Naive B cell (primary cell): ENCODE measurements at regions not wholly inside any gene's neighbourhood (a gene's known extent, or its start where the extent isn't known, plus 50 kb on each side); places are given as distances from the start of the nearest gene placed in this dataset.
"Not testable (repeated sequence)": the region's sequence is repeated elsewhere in the genome, so short reads cannot be mapped to it uniquely, and the experiment has no call there.

Experiments used
- ATAC-seq, 2 donors: fragments of 150-1000 bp; cut with Tn5 transposase; 2 replicates each; pipeline ENCODE4 v1.10.0; 2021; ENCODE audit warnings: low read depth in 2 of 2, mild to moderate bottlenecking in 2 of 2, moderate library complexity in 2 of 2
- DNase-seq: peaks from one replicate; pipeline ENCODE4 v3.0.0; 2022
- H3K27ac Mint-ChIP-seq, 6 donors: one replicate each; pipeline ENCODE4 v1.8.0; 2020 to 2022; ENCODE audit warnings: mild to moderate bottlenecking in 6 of 6, mixed read lengths in 6 of 6, moderate library complexity in 5 of 6, inconsistent platforms in 2 of 6
- H3K27me3 Mint-ChIP-seq, 3 donors: one replicate each; pipeline ENCODE4 v1.8.0; 2021 to 2022; ENCODE audit warnings: mixed read lengths in 3 of 3, mild to moderate bottlenecking in 1 of 3
- H3K36me3 Mint-ChIP-seq, 2 donors: one replicate each; pipeline ENCODE4 v1.8.0; 2020 to 2022; ENCODE audit warnings: mixed read lengths in 2 of 2, inconsistent platforms in 1 of 2, mild to moderate bottlenecking in 1 of 2
- H3K4me1 Mint-ChIP-seq, 3 donors: one replicate each; pipeline ENCODE4 v1.8.0; 2020 to 2022; ENCODE audit warnings: mixed read lengths in 3 of 3, inconsistent platforms in 1 of 3, mild to moderate bottlenecking in 1 of 3, moderate library complexity in 1 of 3
- H3K4me3 Mint-ChIP-seq, 8 donors: one replicate each; pipeline ENCODE4 v1.8.0; 2020 to 2022; ENCODE audit warnings: mild to moderate bottlenecking in 8 of 8, mixed read lengths in 8 of 8, moderate library complexity in 8 of 8, inconsistent platforms in 2 of 8
- H3K9me3 Mint-ChIP-seq, 7 donors: one replicate each; pipeline ENCODE4 v1.8.0; 2020 to 2022; ENCODE audit warnings: mixed read lengths in 7 of 7, mild to moderate bottlenecking in 5 of 7, inconsistent platforms in 2 of 7, moderate library complexity in 1 of 7

DNA sequence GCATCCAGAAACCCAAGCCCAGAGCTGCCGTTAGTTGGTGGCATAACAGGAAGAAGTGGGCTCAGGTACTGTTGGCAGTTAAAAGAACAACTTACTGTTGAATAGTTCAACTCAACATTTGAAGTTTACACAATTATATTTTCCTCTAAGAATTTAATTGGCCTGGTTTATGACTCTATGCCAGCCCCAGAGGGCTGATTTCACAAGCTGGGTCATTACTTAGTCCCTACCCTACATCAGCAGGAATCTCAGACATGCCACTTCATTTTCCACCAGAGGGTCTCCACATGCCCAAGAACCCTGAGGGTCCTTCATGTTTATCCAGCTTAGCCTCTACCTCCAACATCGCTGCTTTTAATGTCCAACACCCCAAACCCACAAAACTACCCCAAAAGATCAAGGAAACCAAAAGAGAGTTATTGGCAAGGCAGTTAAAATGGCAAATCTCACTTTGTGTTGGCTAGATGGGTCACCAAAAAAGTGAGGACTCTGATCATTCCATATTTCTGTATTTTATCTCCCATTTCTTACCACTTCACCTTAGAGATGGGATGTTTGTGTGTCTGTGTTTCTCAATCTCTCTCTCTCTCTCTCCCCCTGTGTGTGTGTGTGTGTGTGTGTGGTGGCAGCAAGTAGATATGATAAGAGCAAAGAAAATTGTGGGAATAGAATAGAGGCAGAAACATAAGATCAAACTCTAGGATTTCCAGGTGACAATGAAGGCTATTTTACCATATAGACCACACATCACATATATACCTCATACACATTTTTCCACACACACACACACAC, 112.5 kb upstream of the TBX18 start:
- no peaks in the 10 kb centered on the region for H3K4me1 Mint-ChIP-seq
- peaks cover under 1 to 6% (median 3%) of the 10 kb centered on the region in 7 donors for H3K9me3 Mint-ChIP-seq
- H3K27me3 Mint-ChIP-seq = no peaks in the 10 kb centered on the region
- DNase-seq (no peak), ATAC-seq (no peak)
- no peaks in the 10 kb centered on the region for H3K36me3 Mint-ChIP-seq
- peak overlapping the region in 1 of 6 donors; percentile 0 for H3K27ac Mint-ChIP-seq
- no peak overlapping the region for H3K4me3 Mint-ChIP-seq

DNA sequence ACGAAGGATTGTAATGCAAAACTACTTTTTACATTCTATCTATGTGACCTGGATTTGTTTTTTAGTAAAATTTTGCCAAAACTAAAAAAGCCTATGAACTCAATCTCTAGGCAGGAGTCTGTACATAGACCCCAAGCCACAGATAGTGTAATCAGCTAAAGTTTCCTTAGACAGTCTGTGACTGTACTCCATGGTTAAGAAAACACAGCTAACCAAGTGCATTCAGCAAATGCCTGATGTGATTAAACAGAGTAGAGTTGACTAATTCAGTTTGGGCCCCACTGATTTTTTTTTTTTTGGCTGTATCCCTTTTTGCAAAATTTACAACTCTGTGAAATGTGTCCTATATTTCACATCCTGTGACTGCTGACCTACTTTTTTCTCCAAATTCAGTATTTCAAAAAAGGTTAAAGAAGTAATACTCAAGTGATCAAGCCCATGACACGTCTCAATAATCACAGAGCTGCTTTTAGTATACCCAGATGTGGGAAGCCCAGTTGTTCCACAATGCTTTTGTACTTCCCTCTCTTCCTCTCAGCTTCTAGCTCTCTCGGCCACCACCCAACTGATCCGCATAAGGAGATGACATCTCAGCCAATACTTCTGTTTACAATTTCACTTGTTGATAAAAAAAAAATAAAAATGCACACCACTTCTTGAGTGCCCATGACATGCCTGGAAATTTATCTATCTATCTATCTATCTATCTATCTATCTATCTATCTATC, 108.8 kb upstream of the TBX18 start:
- no peak overlapping the region for H3K4me3 Mint-ChIP-seq

DNA sequence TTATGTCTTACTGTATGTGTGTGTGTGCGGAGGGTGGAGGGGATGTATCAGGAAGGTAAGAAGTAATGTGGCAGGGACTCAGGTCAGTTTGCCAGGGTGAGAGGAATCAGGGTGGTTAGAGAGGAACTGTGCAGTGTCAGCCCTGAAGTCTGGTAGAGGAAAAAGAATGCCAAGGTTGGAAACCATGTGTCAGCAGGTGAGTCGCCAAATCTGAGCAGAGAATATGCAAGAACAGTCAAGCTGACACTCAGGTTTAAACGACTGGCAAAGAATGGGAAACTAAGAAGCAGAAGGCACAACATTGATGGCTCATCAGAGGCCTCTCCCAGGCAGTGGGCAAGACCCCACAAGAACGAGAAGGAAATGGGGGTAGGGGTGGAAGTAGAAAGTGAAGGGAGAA, 107.5 kb upstream of the TBX18 start:
- Mint-ChIP-seq H3K27ac (no peak overlapping the region), H3K4me1 (no peaks in the 10 kb centered on the region), H3K9me3 (peaks cover 0 to 6% (median 3%) of the 10 kb centered on the region in 7 donors), H3K27me3 (no peaks in the 10 kb centered on the region), H3K36me3 (no peaks in the 10 kb centered on the region), H3K4me3 (no peak overlapping the region)
- DNase-seq (no peak), ATAC-seq (no peak)

More for the DNA sequence above, 108.8 kb upstream of the TBX18 start:
- DNase-seq = no peak
- no peaks in the 10 kb centered on the region for H3K27me3 Mint-ChIP-seq
- H3K4me1 Mint-ChIP-seq = no peaks in the 10 kb centered on the region
- no peak overlapping the region for H3K27ac Mint-ChIP-seq
- ATAC-seq = no peak
- H3K36me3 Mint-ChIP-seq = no peaks in the 10 kb centered on the region
- H3K9me3 Mint-ChIP-seq = peaks cover 0 to 6% (median 3%) of the 10 kb centered on the region in 7 donors

DNA sequence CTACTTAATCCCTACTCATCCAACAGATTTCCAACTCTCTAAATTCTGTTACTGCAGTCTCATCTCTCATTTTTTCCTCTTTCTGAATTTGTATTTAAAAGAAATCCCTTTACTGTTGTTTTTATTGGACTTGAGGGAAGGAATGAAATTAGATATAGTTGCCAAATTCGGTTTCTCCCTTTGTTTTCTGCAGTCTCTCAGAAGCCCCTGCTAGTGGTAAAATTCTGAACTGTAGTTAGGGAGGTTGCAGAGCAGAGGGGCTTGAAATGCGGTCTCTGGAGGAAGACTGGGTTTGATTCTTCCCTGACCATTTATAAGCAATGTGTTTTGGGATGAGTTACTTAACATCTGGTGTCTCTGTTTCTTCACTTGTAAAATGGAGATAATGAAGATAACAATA, 106.3 kb upstream of the TBX18 start:
- H3K27me3 Mint-ChIP-seq = no peaks in the 10 kb centered on the region
- no peak for ATAC-seq
- H3K4me1 Mint-ChIP-seq = no peaks in the 10 kb centered on the region

DNA sequence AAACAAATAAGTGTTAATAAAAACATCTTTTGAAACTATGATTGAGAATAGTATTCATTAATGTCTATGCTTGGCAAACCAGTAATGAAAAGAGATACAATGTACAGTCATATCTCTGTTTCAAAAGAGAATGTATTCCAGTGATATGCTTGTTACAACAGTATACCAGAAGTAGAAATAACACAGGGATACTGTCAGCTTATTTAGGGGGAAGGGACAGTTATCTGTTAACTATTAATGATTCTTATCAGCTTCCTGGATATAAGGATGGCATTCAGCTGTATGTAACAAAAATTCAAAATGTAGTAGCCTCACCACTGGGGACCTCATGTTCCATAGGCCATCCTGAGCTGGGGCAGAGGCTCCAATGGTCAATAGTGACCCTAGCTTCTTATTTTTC, 103.8 kb upstream of the TBX18 start:
- ATAC-seq (no peak), DNase-seq (no peak)
- Mint-ChIP-seq H3K4me3 (no peak overlapping the region), H3K36me3 (no peaks in the 10 kb centered on the region), H3K27ac (no peak overlapping the region), H3K4me1 (no peaks in the 10 kb centered on the region), H3K9me3 (peaks cover 0 to 5% (median under 1%) of the 10 kb centered on the region in 7 donors), H3K27me3 (no peaks in the 10 kb centered on the region)

More for the DNA sequence above, 106.3 kb upstream of the TBX18 start:
- Mint-ChIP-seq H3K27ac (no peak overlapping the region), H3K9me3 (peaks cover 0 to 5% (median 2%) of the 10 kb centered on the region in 7 donors), H3K4me3 (no peak overlapping the region), H3K36me3 (no peaks in the 10 kb centered on the region)
- DNase-seq = no peak

DNA sequence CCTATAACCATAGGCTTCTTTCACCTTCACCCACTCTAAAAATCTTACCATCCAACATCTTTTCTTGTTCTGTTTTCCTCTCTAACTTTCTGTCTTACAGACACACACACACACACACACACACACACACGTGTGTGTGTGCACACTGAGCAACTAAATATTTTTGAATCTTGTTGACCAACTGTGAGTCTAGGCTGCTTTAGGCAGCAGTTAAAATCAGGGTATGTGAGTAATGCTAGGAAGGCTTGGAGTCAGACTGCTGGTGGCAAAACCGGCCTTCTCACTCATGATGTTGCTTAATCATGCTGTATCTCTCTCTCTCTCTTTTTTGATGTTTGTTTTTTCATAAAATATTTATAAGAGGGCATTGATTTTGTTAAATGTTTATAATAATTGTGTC, 103.1 kb upstream of the TBX18 start:
- Mint-ChIP-seq H3K4me3 (no peak overlapping the region), H3K4me1 (no peaks in the 10 kb centered on the region), H3K27me3 (no peaks in the 10 kb centered on the region), H3K36me3 (no peaks in the 10 kb centered on the region), H3K9me3 (peaks cover 0 to 5% (median 0%) of the 10 kb centered on the region in 7 donors), H3K27ac (no peak overlapping the region)
- ATAC-seq (no peak), DNase-seq (no peak)

DNA sequence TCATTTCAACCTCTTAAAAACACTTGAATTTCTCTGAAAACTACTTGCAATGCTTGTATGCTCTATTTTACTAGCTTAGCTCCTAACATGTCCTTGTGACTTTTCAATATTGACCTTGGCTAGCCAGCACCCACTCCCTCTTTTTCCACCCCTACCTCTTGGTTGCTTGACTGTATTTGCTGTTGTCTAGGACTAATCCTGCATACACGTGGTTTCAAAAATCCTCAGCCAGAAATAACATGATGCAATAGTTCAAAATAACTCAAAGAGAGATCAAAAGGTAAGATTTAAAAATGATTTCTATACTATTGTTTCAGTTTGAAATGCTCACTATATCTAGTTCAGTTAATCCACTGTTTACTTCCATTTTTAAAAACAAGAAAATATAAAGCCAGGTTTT, 102.3 kb upstream of the TBX18 start:
- Mint-ChIP-seq H3K27ac (no peak overlapping the region), H3K9me3 (peaks cover 0 to 1% (median 0%) of the 10 kb centered on the region in 7 donors), H3K4me3 (no peak overlapping the region), H3K4me1 (no peaks in the 10 kb centered on the region), H3K27me3 (no peaks in the 10 kb centered on the region), H3K36me3 (no peaks in the 10 kb centered on the region)
- ATAC-seq (no peak), DNase-seq (no peak)

DNA sequence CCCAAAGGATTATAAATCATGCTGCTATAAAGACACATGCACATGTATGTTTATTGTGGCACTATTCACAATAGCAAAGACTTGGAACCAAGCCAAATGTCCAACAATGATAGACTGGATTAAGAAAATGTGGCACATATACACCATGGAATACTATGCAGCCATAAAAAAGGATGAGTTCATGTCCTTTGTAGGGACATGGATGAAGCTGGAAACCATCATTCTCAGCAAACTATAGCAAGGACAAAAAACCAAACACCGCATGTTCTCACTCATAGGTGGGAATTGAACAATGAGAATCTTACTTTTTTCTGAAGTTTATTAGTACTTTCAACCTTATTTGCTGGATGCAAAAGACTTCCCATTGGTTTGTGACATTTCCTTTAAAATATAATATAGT, 101.0 kb upstream of the TBX18 start:
- not testable (repeated sequence) for H3K4me3 Mint-ChIP-seq, H3K27ac Mint-ChIP-seq, H3K9me3 Mint-ChIP-seq, H3K36me3 Mint-ChIP-seq, ATAC-seq, H3K27me3 Mint-ChIP-seq, H3K4me1 Mint-ChIP-seq, DNase-seq

DNA sequence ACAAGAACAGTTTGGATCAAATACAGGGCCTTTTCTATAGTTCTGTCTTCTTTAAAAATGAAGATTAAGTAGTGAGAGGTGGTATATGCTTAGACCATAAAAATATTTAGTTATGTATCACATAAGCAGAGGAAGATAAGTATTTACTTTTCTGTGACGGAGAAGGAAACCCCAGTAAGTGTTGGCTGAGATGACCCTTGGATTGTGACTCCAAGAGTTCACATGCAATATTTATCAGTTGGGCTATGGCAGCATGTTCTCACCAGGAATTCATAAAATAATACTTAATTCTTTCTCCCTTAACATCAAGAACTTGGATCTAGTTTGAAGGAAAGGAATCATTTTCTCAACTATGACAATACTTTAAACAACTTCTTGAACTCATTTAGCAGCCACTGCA, 98.4 kb upstream of the TBX18 start:
- no peaks in the 10 kb centered on the region for H3K36me3 Mint-ChIP-seq
- peaks cover 0 to 3% (median 0%) of the 10 kb centered on the region in 7 donors for H3K9me3 Mint-ChIP-seq
- DNase-seq = no peak
- H3K4me1 Mint-ChIP-seq = no peaks in the 10 kb centered on the region
- H3K27ac Mint-ChIP-seq = no peak overlapping the region
- H3K27me3 Mint-ChIP-seq = no peaks in the 10 kb centered on the region
- no peak overlapping the region for H3K4me3 Mint-ChIP-seq
- no peak for ATAC-seq

DNA sequence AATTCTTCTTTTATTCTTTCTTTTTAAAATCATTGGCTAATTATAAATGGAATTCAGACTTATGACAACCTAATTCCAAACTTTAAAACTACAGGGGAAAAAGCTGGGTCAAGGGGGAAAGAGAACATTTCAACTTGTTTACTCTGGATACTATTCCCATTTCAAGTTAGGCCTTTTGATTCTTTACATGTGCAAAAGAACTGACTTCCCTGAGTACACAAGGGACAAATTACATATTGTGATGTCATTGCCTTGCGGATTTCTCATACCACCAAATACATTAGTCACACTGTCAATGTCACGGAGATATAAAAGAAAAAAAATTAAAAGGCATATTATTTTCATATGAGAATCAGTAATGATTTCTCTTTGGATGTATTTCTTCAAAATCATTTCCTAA, 96.5 kb upstream of the TBX18 start:
- ATAC-seq = no peak
- Mint-ChIP-seq H3K4me3 (no peak overlapping the region), H3K27ac (no peak overlapping the region), H3K36me3 (no peaks in the 10 kb centered on the region), H3K4me1 (no peaks in the 10 kb centered on the region), H3K27me3 (no peaks in the 10 kb centered on the region), H3K9me3 (peaks cover 0 to 3% (median 0%) of the 10 kb centered on the region in 7 donors)
- no peak for DNase-seq

DNA sequence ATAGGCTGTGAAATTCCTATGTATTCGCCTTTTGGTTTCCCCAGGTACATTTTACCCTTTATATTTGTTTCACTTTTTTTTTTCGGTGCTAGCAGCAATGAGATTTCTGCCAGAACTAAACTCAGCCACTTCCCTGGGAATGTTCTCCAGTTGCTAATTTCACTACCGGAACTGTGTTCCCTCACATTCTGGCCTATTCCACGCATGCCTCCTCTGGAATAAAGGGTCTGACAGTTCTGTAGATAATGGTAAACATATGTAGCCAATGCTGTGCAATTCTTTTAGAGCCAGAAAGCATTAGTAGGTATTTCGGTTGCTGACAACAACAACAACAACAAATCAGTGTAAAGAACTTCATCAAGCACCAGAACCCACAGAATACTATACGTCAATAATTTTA, 96.1 kb upstream of the TBX18 start:
- Mint-ChIP-seq H3K4me1 (no peaks in the 10 kb centered on the region), H3K27me3 (no peaks in the 10 kb centered on the region), H3K27ac (no peak overlapping the region), H3K36me3 (no peaks in the 10 kb centered on the region), H3K4me3 (no peak overlapping the region), H3K9me3 (peaks cover 0 to 3% (median 0%) of the 10 kb centered on the region in 7 donors)
- ATAC-seq (no peak), DNase-seq (no peak)

DNA sequence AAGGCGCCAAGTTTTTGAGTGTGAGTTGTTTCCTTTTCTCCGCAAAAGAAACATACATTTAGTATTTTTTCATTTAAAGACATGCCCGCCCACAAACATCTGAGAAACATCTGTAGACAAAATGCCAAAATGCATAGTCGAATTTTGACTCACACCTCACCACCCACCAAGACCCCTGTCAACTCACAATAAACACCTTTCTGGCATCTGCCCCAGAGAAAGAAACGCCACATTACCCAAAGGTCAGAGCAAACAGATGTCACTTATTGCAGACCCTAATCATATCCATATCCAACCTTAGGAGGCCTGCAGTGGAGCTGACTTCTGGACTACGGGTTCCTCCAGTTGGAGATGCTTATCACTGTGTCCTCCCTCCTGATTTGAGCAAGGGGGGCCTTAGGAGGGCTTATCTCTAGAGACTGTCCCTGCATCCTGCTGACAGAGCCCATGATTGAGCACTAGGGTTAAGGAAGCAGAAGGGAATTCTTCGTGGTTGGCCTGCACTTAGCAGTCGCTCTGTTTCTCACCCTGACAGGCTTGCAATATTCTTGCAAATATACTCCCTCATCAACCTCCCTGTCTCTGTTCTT, 90.5 kb upstream of the TBX18 start:
- H3K36me3 Mint-ChIP-seq = no peaks in the 10 kb centered on the region
- no peak overlapping the region for H3K4me3 Mint-ChIP-seq

DNA sequence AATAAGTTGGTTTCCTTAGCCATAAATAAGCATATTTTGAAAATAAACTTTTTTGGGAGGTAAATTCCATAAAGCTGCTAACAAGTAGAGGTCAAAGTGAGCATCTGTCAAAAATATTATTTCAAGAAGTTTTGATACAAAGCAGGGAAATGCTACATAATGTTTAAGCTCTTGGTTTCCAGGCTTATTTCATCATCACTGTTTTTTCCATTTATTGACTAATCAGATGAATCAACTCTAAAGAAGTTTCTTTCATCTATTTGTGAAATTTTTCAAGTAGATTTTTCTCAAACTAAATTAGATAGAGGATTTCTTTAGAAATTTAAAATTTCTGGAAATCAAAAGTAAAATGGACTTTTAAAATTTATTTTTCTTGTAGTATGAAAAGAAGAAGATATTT, 89.5 kb upstream of the TBX18 start:
- Mint-ChIP-seq H3K9me3 (no peaks in the 10 kb centered on the region), H3K27me3 (no peaks in the 10 kb centered on the region), H3K4me3 (no peak overlapping the region), H3K27ac (no peak overlapping the region), H3K4me1 (no peaks in the 10 kb centered on the region), H3K36me3 (no peaks in the 10 kb centered on the region)
- ATAC-seq = no peak
- DNase-seq = no peak

More for the DNA sequence above, 90.5 kb upstream of the TBX18 start:
- Mint-ChIP-seq H3K27me3 (no peaks in the 10 kb centered on the region), H3K4me1 (no peaks in the 10 kb centered on the region), H3K27ac (no peak overlapping the region), H3K9me3 (no peaks in the 10 kb centered on the region)
- DNase-seq = no peak
- ATAC-seq = no peak

DNA sequence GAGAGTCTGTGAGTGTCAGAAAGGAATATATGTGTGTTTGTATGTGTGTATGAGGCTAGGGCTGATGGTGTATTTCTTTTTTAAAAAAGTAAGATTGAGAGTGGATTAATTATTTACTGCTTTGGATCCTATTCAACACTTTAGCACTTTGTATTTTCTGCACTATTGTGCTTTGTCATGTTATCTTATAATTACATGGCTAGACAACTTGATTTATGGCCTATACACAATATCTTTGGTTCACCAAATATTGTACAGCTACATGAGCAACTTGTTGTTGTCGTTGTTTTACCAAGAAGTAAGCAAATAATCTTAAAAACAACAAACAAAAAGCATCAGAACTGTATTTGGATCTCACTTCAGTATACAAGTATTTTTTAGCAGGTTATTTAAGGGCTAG, 84.6 kb upstream of the TBX18 start:
- no peak for ATAC-seq
- H3K9me3 Mint-ChIP-seq = peaks cover 0 to 10% (median 0%) of the 10 kb centered on the region in 7 donors
- H3K27me3 Mint-ChIP-seq = no peaks in the 10 kb centered on the region
- no peak for DNase-seq
- H3K4me3 Mint-ChIP-seq = no peak overlapping the region
- H3K4me1 Mint-ChIP-seq = no peaks in the 10 kb centered on the region
- H3K36me3 Mint-ChIP-seq = no peaks in the 10 kb centered on the region
- no peak overlapping the region for H3K27ac Mint-ChIP-seq
